Activated T-helper 17 cell treated with anti-CD3 and anti-CD28 coated beads, Interleukin-2, amount 50 U/mL, for 72 hours (primary cell): ENCODE measurements at regions not wholly inside any gene's neighbourhood (a gene's known extent, or its start where the extent isn't known, plus 50 kb on each side); places are given as distances from the start of the nearest gene placed in this dataset.
"Not testable (repeated sequence)": the region's sequence is repeated elsewhere in the genome, so short reads cannot be mapped to it uniquely, and the experiment has no call there.

Experiments used
- ATAC-seq: fragments of 150-1000 bp; cut with Tn5 transposase; replicated peaks from 2 replicates; pipeline ENCODE4 v1.10.0; 2021; ENCODE audit warnings: mild to moderate bottlenecking, moderate library complexity
- H3K27ac Mint-ChIP-seq: one replicate; pipeline ENCODE4 v1.8.0; 2022; ENCODE audit warnings: mixed read lengths
- H3K27me3 Mint-ChIP-seq: one replicate; pipeline ENCODE4 v1.8.0; 2022; ENCODE audit warnings: mixed read lengths
- H3K36me3 Mint-ChIP-seq: one replicate; pipeline ENCODE4 v1.8.0; 2022; ENCODE audit warnings: low read depth, mild to moderate bottlenecking, mixed read lengths
- H3K4me1 Mint-ChIP-seq: one replicate; pipeline ENCODE4 v1.8.0; 2022; ENCODE audit warnings: mixed read lengths
- H3K4me3 Mint-ChIP-seq: one replicate; pipeline ENCODE4 v1.8.0; 2022; ENCODE audit warnings: mild to moderate bottlenecking, mixed read lengths
- H3K9me3 Mint-ChIP-seq: one replicate; pipeline ENCODE4 v1.8.0; 2022; ENCODE audit warnings: mixed read lengths

- no peaks in the 10 kb centered on the region for H3K27me3 Mint-ChIP-seq
- ATAC-seq: no peak
- no peak overlapping the region for H3K4me3 Mint-ChIP-seq
These were observed 517.7 kb upstream of the PHF14 start for GRCh38 chr7:10455936-10456335.

GRCh38 chr7:10460474-10460873 lies 513.2 kb upstream of the PHF14 start:
- no peak for ATAC-seq
- H3K9me3 Mint-ChIP-seq: peaks cover 3% of the 10 kb centered on the region
- H3K27me3 Mint-ChIP-seq: no peaks in the 10 kb centered on the region
- H3K27ac Mint-ChIP-seq: no peak overlapping the region
- H3K36me3 Mint-ChIP-seq: no peaks in the 10 kb centered on the region
- no peaks in the 10 kb centered on the region for H3K4me1 Mint-ChIP-seq
- no peak overlapping the region for H3K4me3 Mint-ChIP-seq

More at GRCh38 chr7:10455936-10456335, 517.7 kb upstream of the PHF14 start:
- peaks cover 15% of the 10 kb centered on the region for H3K9me3 Mint-ChIP-seq
- H3K4me1 Mint-ChIP-seq: no peaks in the 10 kb centered on the region
- H3K36me3 Mint-ChIP-seq: no peaks in the 10 kb centered on the region
- H3K27ac Mint-ChIP-seq: no peak overlapping the region

- no peak for ATAC-seq
These were observed 510.0 kb upstream of the PHF14 start for GRCh38 chr7:10463701-10464100.

GRCh38 chr7:10465536-10465935 lies 508.1 kb upstream of the PHF14 start:
- H3K4me3 Mint-ChIP-seq, H3K4me1 Mint-ChIP-seq, H3K9me3 Mint-ChIP-seq, H3K27ac Mint-ChIP-seq, H3K27me3 Mint-ChIP-seq, ATAC-seq, H3K36me3 Mint-ChIP-seq: not testable (repeated sequence)

More at GRCh38 chr7:10463701-10464100, 510.0 kb upstream of the PHF14 start:
- no peaks in the 10 kb centered on the region for H3K4me1 Mint-ChIP-seq
- no peaks in the 10 kb centered on the region for H3K36me3 Mint-ChIP-seq
- no peaks in the 10 kb centered on the region for H3K9me3 Mint-ChIP-seq
- no peak overlapping the region for H3K27ac Mint-ChIP-seq
- no peaks in the 10 kb centered on the region for H3K27me3 Mint-ChIP-seq
- H3K4me3 Mint-ChIP-seq: no peak overlapping the region

- H3K27me3 Mint-ChIP-seq: no peaks in the 10 kb centered on the region
- ATAC-seq: no peak
- H3K4me1 Mint-ChIP-seq: no peaks in the 10 kb centered on the region
- no peak overlapping the region for H3K4me3 Mint-ChIP-seq
- H3K9me3 Mint-ChIP-seq: no peaks in the 10 kb centered on the region
- H3K27ac Mint-ChIP-seq: no peak overlapping the region
- H3K36me3 Mint-ChIP-seq: no peaks in the 10 kb centered on the region
These were observed 504.8 kb upstream of the PHF14 start for GRCh38 chr7:10468908-10469307.

GRCh38 chr7:10469476-10469875 lies 504.2 kb upstream of the PHF14 start:
- H3K27me3 Mint-ChIP-seq: no peaks in the 10 kb centered on the region
- ATAC-seq: no peak
- H3K36me3 Mint-ChIP-seq: no peaks in the 10 kb centered on the region
- no peaks in the 10 kb centered on the region for H3K9me3 Mint-ChIP-seq
- H3K4me3 Mint-ChIP-seq: no peak overlapping the region
- H3K27ac Mint-ChIP-seq: no peak overlapping the region
- no peaks in the 10 kb centered on the region for H3K4me1 Mint-ChIP-seq

- H3K36me3 Mint-ChIP-seq: no peaks in the 10 kb centered on the region
- H3K4me1 Mint-ChIP-seq: no peaks in the 10 kb centered on the region
- no peak overlapping the region for H3K27ac Mint-ChIP-seq
- H3K9me3 Mint-ChIP-seq: no peaks in the 10 kb centered on the region
- H3K4me3 Mint-ChIP-seq: no peak overlapping the region
- no peak for ATAC-seq
- H3K27me3 Mint-ChIP-seq: no peaks in the 10 kb centered on the region
These were observed 502.2 kb upstream of the PHF14 start for GRCh38 chr7:10471280-10472058.

- Mint-ChIP-seq H3K27ac (no peak overlapping the region), H3K9me3 (no peaks in the 10 kb centered on the region), H3K4me3 (no peak overlapping the region), H3K4me1 (no peaks in the 10 kb centered on the region), H3K27me3 (no peaks in the 10 kb centered on the region), H3K36me3 (no peaks in the 10 kb centered on the region)
- ATAC-seq: no peak
These were observed 501.6 kb upstream of the PHF14 start for GRCh38 chr7:10472115-10472514.

- Mint-ChIP-seq H3K4me3 (no peak overlapping the region), H3K9me3 (no peaks in the 10 kb centered on the region), H3K36me3 (no peaks in the 10 kb centered on the region), H3K27me3 (no peaks in the 10 kb centered on the region), H3K4me1 (no peaks in the 10 kb centered on the region), H3K27ac (no peak overlapping the region)
- ATAC-seq: no peak
These were observed 500.1 kb upstream of the PHF14 start for GRCh38 chr7:10473569-10473968.

GRCh38 chr7:10474048-10474447 lies 499.6 kb upstream of the PHF14 start:
- Mint-ChIP-seq H3K4me3 (no peak overlapping the region), H3K4me1 (no peaks in the 10 kb centered on the region), H3K9me3 (no peaks in the 10 kb centered on the region), H3K36me3 (no peaks in the 10 kb centered on the region), H3K27ac (no peak overlapping the region), H3K27me3 (no peaks in the 10 kb centered on the region)
- no peak for ATAC-seq

- H3K9me3 Mint-ChIP-seq: no peaks in the 10 kb centered on the region
- no peaks in the 10 kb centered on the region for H3K4me1 Mint-ChIP-seq
- no peaks in the 10 kb centered on the region for H3K27me3 Mint-ChIP-seq
- ATAC-seq: no peak
- no peaks in the 10 kb centered on the region for H3K36me3 Mint-ChIP-seq
- no peak overlapping the region for H3K4me3 Mint-ChIP-seq
- no peak overlapping the region for H3K27ac Mint-ChIP-seq
These were observed 497.6 kb upstream of the PHF14 start for GRCh38 chr7:10475940-10476641.

GRCh38 chr7:10476642-10477041 lies 497.0 kb upstream of the PHF14 start:
- Mint-ChIP-seq H3K9me3 (no peaks in the 10 kb centered on the region), H3K27me3 (no peaks in the 10 kb centered on the region), H3K27ac (no peak overlapping the region), H3K4me3 (no peak overlapping the region), H3K36me3 (no peaks in the 10 kb centered on the region), H3K4me1 (no peaks in the 10 kb centered on the region)
- no peak for ATAC-seq

- Mint-ChIP-seq H3K9me3 (no peaks in the 10 kb centered on the region), H3K27me3 (no peaks in the 10 kb centered on the region), H3K27ac (no peak overlapping the region), H3K4me3 (no peak overlapping the region), H3K4me1 (no peaks in the 10 kb centered on the region), H3K36me3 (no peaks in the 10 kb centered on the region)
- no peak for ATAC-seq
These were observed 490.0 kb upstream of the PHF14 start for GRCh38 chr7:10483671-10484070.

- no peaks in the 10 kb centered on the region for H3K4me1 Mint-ChIP-seq
- ATAC-seq: no peak
- no peaks in the 10 kb centered on the region for H3K27me3 Mint-ChIP-seq
- no peak overlapping the region for H3K4me3 Mint-ChIP-seq
- no peaks in the 10 kb centered on the region for H3K9me3 Mint-ChIP-seq
- H3K36me3 Mint-ChIP-seq: no peaks in the 10 kb centered on the region
- no peak overlapping the region for H3K27ac Mint-ChIP-seq
These were observed 488.9 kb upstream of the PHF14 start for GRCh38 chr7:10484767-10485166.

- H3K4me1 Mint-ChIP-seq, H3K27ac Mint-ChIP-seq, ATAC-seq, H3K27me3 Mint-ChIP-seq, H3K4me3 Mint-ChIP-seq, H3K36me3 Mint-ChIP-seq: not testable (repeated sequence)
- peaks cover 17% of the 10 kb centered on the region for H3K9me3 Mint-ChIP-seq
These were observed 472.3 kb upstream of the PHF14 start for GRCh38 chr7:10501206-10501884.
